Neuronal stem cell (in vitro differentiated cells): ENCODE measurements at regions not wholly inside any gene's neighbourhood (a gene's known extent, or its start where the extent isn't known, plus 50 kb on each side); places are given as distances from the start of the nearest gene placed in this dataset.

ENCODE experiments used
- DNase-seq: peaks from one replicate; pipeline ENCODE4 v3.0.0-alpha.2; 2013; ENCODE audit warnings: low spot score
- H2AFZ ChIP-seq: one replicate; pipeline ENCODE4 v1.6.1; 2013; ENCODE audit warnings: mild to moderate bottlenecking, low read length, inconsistent platforms
- H2AK5ac ChIP-seq: 2 replicates; pipeline ENCODE4 v1.6.1; 2013; ENCODE audit warnings: low read depth, mild to moderate bottlenecking, inconsistent platforms, low read length, moderate library complexity, mixed read lengths
- H2BK120ac ChIP-seq: 2 replicates; pipeline ENCODE4 v1.6.1; 2013; ENCODE audit warnings: low read depth, mild to moderate bottlenecking, inconsistent platforms, low read length, moderate library complexity, mixed read lengths
- H2BK12ac ChIP-seq: one replicate; pipeline ENCODE4 v1.6.1; 2013; ENCODE audit warnings: low read length, inconsistent platforms
- H2BK15ac ChIP-seq: 2 replicates; pipeline ENCODE4 v1.6.1; 2013; ENCODE audit warnings: mild to moderate bottlenecking, low read length, inconsistent platforms, mixed read lengths
- H2BK5ac ChIP-seq: one replicate; pipeline ENCODE4 v1.6.1; 2013; ENCODE audit warnings: inconsistent platforms, mild to moderate bottlenecking, low read length, moderate library complexity
- H3K14ac ChIP-seq: one replicate; pipeline ENCODE4 v1.6.1; 2013; ENCODE audit warnings: low read length, inconsistent platforms
- H3K18ac ChIP-seq: 2 replicates; pipeline ENCODE4 v1.6.1; 2013; ENCODE audit warnings: low read length, inconsistent platforms
- H3K23ac ChIP-seq: 2 replicates; pipeline ENCODE4 v1.6.1; 2013; ENCODE audit warnings: low read depth, mild to moderate bottlenecking, mixed read lengths, low read length, inconsistent platforms; ENCODE audit not compliant: poor library complexity
- H3K27ac ChIP-seq: replicated peaks from 3 replicates; pipeline ENCODE4 v1.5.1; 2013; ENCODE audit warnings: low read length, inconsistent platforms
- H3K27me3 ChIP-seq, 3 experiments: 2 replicates each; pipeline ENCODE4 v1.6.1; 2013; ENCODE audit warnings: low read length in 3 of 3, mild to moderate bottlenecking in 2 of 3, inconsistent platforms in 1 of 3, low read depth in 1 of 3, mixed read lengths in 1 of 3, moderate library complexity in 1 of 3; ENCODE audit not compliant: control insufficient read depth in 3 of 3, insufficient read depth in 3 of 3
- H3K36me3 ChIP-seq, 2 donors: replicated peaks in 1 of 2; 2 replicates each; pipeline ENCODE4 v1.6.1; 2013; ENCODE audit warnings: low read length in 2 of 2; ENCODE audit not compliant: control insufficient read depth in 2 of 2, insufficient read depth in 2 of 2
- H3K4ac ChIP-seq: 2 replicates; pipeline ENCODE4 v1.6.1; 2013; ENCODE audit warnings: inconsistent platforms, mild to moderate bottlenecking, low read length, moderate library complexity
- H3K4me1 ChIP-seq, 2 donors: 1 replicate in 1 of 2; 2 replicates in 1 of 2; pipeline ENCODE4 v1.6.1; 2013; ENCODE audit warnings: low read length in 2 of 2, low read depth in 1 of 2; ENCODE audit not compliant: control insufficient read depth in 2 of 2, insufficient read depth in 1 of 2
- H3K4me2 ChIP-seq: one replicate; pipeline ENCODE4 v1.6.1; 2013; ENCODE audit warnings: mild to moderate bottlenecking, low read length, inconsistent platforms; ENCODE audit not compliant: insufficient read depth, poor library complexity, severe bottlenecking
- H3K4me3 ChIP-seq, 2 donors: 2 replicates each; pipeline ENCODE4 v1.5.1; 2013; ENCODE audit warnings: low read length in 2 of 2, mild to moderate bottlenecking in 2 of 2, inconsistent platforms in 1 of 2, moderate library complexity in 1 of 2
- H3K79me1 ChIP-seq: one replicate; pipeline ENCODE4 v1.6.1; 2013; ENCODE audit warnings: low read depth, mild to moderate bottlenecking, inconsistent platforms, low read length, moderate library complexity
- H3K9ac ChIP-seq: one replicate; pipeline ENCODE4 v1.6.1; 2013; ENCODE audit warnings: mild to moderate bottlenecking, low read depth, low read length, inconsistent platforms; ENCODE audit not compliant: poor library complexity
- H3K9me3 ChIP-seq, 2 donors: replicated peaks in 1 of 2; 2 replicates each; pipeline versions ENCODE3 to v1.6.1; 2013; ENCODE audit warnings: low read length in 2 of 2, mild to moderate bottlenecking in 2 of 2, inconsistent platforms in 1 of 2, low read depth in 1 of 2, mixed read lengths in 1 of 2, moderate library complexity in 1 of 2; ENCODE audit not compliant: control insufficient read depth in 2 of 2, insufficient read depth in 1 of 2
- H4K8ac ChIP-seq: one replicate; pipeline ENCODE4 v1.6.1; 2013; ENCODE audit warnings: low read depth, mild to moderate bottlenecking, inconsistent platforms, low read length, moderate library complexity
- H4K91ac ChIP-seq: one replicate; pipeline ENCODE4 v1.6.1; 2013; ENCODE audit warnings: low read length, low read depth, mild to moderate bottlenecking, inconsistent platforms; ENCODE audit not compliant: poor library complexity
- WGBS, 2 donors: extraction: QIAGEN DNeasy Blood & Tissue Kit; methylation state at CpG; one replicate each; pipeline ENCODE4 v1.1.7; 2013; ENCODE audit warnings: missing lambda C conversion rate in 2 of 2, mixed read lengths in 1 of 2; ENCODE audit not compliant: insufficient read length in 2 of 2, insufficient replicate concordance in 1 of 2; ENCODE audit errors: extremely low coverage in 2 of 2; 5-methylcytosine and 5-hydroxymethylcytosine counted together

DNA sequence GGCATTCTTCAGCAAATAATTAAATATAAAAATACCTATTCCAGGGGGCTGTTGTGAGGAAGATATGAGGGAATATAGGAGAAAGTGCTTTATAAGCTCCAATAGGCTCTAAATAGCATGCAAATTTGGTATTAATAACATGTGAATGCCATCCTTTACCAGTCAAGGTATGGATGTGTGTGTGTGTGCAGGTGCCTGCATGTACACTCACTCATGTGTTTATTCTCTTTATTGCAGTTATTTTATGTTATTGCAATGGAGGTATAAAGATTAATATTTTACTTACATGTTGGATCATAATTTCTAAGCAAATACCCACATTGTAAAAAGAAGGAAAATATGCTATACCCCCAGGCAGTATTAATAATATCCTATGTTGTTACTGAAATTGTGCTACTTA, 1093.0 kb upstream of the GYPC start:
- no peak overlapping the region for H3K4me2 ChIP-seq
- no peak overlapping the region for H2AFZ ChIP-seq
- H2BK15ac ChIP-seq = no peak overlapping the region
- no peak overlapping the region for H4K8ac ChIP-seq
- H4K91ac ChIP-seq = no peak overlapping the region
- H2AK5ac ChIP-seq = no peak overlapping the region
- H3K23ac ChIP-seq = no peak overlapping the region
- H2BK5ac ChIP-seq = no peak overlapping the region
- no peaks in the 10 kb centered on the region for H3K79me1 ChIP-seq
- H3K27ac ChIP-seq = no peak overlapping the region
- no peak overlapping the region for H2BK120ac ChIP-seq
- H3K36me3 ChIP-seq = no peaks in the 10 kb centered on the region
- H3K9ac ChIP-seq = no peak overlapping the region
- H3K14ac ChIP-seq = no peak overlapping the region
- no peaks in the 10 kb centered on the region for H3K4me1 ChIP-seq
- no peaks in the 10 kb centered on the region for H3K27me3 ChIP-seq
- no peak overlapping the region for H3K18ac ChIP-seq
- H3K4ac ChIP-seq = no peak overlapping the region
- H2BK12ac ChIP-seq = no peak overlapping the region
- no peaks in the 10 kb centered on the region for H3K9me3 ChIP-seq
- DNase-seq = no peak
- H3K4me3 ChIP-seq = no peak overlapping the region

DNA sequence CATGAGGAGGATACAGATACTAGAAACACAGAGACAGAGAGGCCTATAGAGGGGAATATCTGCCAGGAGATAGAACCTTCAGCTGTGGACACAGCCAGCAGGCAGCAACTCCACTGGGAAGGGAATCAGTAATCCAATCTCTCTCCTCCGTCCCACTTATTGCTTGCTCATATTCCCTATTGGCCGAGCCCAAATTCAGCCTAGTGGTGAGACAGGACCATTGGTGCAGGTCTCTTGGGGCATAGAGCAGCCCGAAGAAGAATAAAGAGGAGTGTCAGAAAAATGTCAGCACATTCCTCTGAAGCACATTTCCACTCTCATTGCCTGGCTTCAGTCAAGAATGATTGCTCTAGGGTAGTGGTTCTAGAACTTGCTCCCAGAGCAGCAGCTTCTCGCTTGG, 1091.5 kb upstream of the GYPC start:
- no peak for DNase-seq
- H3K79me1 ChIP-seq = no peaks in the 10 kb centered on the region
- no peak overlapping the region for H3K18ac ChIP-seq
- no peak overlapping the region for H4K8ac ChIP-seq
- no peak overlapping the region for H3K4me2 ChIP-seq
- H2AFZ ChIP-seq = no peak overlapping the region
- H3K4ac ChIP-seq = no peak overlapping the region
- no peaks in the 10 kb centered on the region for H3K36me3 ChIP-seq
- no peak overlapping the region for H2BK12ac ChIP-seq
- H3K9ac ChIP-seq = no peak overlapping the region
- H4K91ac ChIP-seq = no peak overlapping the region
- no peak overlapping the region for H2BK120ac ChIP-seq
- H3K4me3 ChIP-seq = no peak overlapping the region
- no peaks in the 10 kb centered on the region for H3K27me3 ChIP-seq
- H3K27ac ChIP-seq = no peak overlapping the region
- H2BK15ac ChIP-seq = no peak overlapping the region
- no peaks in the 10 kb centered on the region for H3K4me1 ChIP-seq
- no peak overlapping the region for H3K23ac ChIP-seq
- H2AK5ac ChIP-seq = no peak overlapping the region
- no peak overlapping the region for H3K14ac ChIP-seq
- WGBS, 2 donors = no CpG with 5 or more reads among the region's 4 CpGs
- no peaks in the 10 kb centered on the region for H3K9me3 ChIP-seq
- no peak overlapping the region for H2BK5ac ChIP-seq

DNA sequence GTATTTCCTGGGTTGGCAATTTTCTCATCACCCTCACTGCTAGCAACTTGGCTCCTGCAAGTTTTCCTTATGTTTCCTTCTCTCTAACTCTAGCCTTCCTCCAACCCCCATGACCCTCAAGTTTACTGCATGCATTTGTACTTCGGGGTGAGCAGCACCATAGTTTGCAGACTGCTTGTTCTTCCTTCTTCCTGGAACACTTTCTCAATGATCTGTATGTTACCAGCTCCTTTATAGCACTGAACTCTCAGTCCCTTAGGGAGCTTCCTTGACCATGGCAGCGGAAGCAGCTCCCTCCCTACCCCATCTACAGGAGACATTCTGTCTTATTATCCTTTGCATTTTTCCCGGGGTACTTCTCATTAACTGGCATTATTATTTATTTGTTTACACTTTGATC, 1089.5 kb upstream of the GYPC start:
- Histone ChIP-seq H3K18ac (no peak overlapping the region), H2BK120ac (no peak overlapping the region), H3K9ac (no peak overlapping the region), H4K91ac (no peak overlapping the region), H2BK5ac (no peak overlapping the region), H2AK5ac (no peak overlapping the region), H3K4me3 (no peak overlapping the region), H3K4me1 (no peaks in the 10 kb centered on the region), H3K14ac (no peak overlapping the region), H2AFZ (no peak overlapping the region), H2BK15ac (no peak overlapping the region), H4K8ac (no peak overlapping the region), H3K4ac (no peak overlapping the region), H3K9me3 (no peaks in the 10 kb centered on the region), H3K27me3 (no peaks in the 10 kb centered on the region), H2BK12ac (no peak overlapping the region), H3K79me1 (no peaks in the 10 kb centered on the region), H3K23ac (no peak overlapping the region), H3K36me3 (no peaks in the 10 kb centered on the region), H3K27ac (no peak overlapping the region), H3K4me2 (no peak overlapping the region)
- WGBS, 2 donors = no CpG with 5 or more reads among the region's 3 CpGs
- DNase-seq = no peak

DNA sequence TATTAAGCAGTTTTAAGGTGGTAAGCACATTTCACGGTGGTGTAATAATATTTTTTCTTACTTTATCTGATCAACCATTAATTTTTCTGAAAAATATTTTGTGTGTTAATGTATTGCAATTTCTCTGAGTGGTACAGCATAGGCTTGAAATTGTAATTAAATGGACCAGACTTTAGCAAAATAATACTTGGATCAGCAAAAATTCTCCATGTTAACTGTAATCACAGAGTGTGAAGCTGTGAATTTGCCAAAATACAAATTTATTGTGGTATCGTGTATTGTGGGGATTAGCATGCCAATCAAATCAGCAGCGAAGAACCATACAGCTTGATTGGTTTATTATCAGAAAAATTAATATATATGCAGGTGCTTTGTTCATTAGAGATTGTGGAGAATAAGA, 1088.9 kb upstream of the GYPC start:
- Histone ChIP-seq H3K27ac (no peak overlapping the region), H3K79me1 (no peaks in the 10 kb centered on the region), H2AK5ac (no peak overlapping the region), H3K14ac (no peak overlapping the region), H3K36me3 (no peaks in the 10 kb centered on the region), H2BK120ac (no peak overlapping the region), H2BK15ac (no peak overlapping the region), H3K23ac (no peak overlapping the region), H2BK12ac (no peak overlapping the region), H4K91ac (no peak overlapping the region), H3K4ac (no peak overlapping the region), H3K18ac (no peak overlapping the region), H4K8ac (no peak overlapping the region), H3K4me1 (no peaks in the 10 kb centered on the region), H3K9me3 (no peaks in the 10 kb centered on the region), H3K27me3 (no peaks in the 10 kb centered on the region), H2AFZ (no peak overlapping the region), H2BK5ac (no peak overlapping the region), H3K4me2 (no peak overlapping the region), H3K4me3 (no peak overlapping the region), H3K9ac (no peak overlapping the region)
- WGBS, 2 donors = no CpG with 5 or more reads among the region's 3 CpGs
- no peak for DNase-seq
